GM12873 (cell line): ENCODE measurements at regions not wholly inside any gene's neighbourhood (a gene's known extent, or its start where the extent isn't known, plus 50 kb on each side); places are given as distances from the start of the nearest gene placed in this dataset.

Experiments used
- TF ChIP-seq, protein P1 (sequence below): IDR thresholded peaks from 2 replicates; pipeline ENCODE4 v1.5.1; 2012; ENCODE audit warnings: low read depth, mild to moderate bottlenecking, moderate library complexity, low read length, control low read depth; ENCODE audit not compliant: insufficient read depth; ENCODE audit errors: missing control alignments

DNA sequence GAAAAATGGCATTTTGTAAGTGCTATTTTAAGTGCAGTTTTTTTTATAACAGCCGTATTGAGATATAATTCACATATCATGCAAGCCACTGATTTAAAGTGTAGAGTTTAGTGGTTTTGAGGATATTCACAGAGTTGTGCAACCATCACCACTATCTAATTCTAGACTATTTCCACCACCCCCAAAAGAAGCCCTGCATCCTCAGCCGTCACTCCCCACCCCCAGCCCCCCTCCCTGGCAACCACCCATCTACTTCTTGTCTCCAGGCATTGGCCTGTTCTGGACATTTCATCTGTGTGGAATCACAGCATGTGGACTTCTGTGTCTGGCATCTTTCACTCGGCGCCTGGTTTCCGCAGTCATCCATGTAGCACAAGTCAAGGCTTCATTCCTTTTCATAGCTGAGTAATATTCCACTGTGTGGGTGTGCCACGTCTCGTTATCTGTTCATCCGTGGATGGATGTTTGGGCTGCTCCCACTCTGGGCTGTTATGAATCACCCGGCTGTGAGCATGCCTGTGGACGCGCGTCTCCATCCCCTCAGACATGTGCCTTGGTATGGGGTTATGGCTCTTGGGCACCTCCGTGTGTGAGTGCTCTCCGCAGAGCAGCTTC is 138.4 kb upstream of the CIBAR2 start:
- TF ChIP-seq, protein P1, sequence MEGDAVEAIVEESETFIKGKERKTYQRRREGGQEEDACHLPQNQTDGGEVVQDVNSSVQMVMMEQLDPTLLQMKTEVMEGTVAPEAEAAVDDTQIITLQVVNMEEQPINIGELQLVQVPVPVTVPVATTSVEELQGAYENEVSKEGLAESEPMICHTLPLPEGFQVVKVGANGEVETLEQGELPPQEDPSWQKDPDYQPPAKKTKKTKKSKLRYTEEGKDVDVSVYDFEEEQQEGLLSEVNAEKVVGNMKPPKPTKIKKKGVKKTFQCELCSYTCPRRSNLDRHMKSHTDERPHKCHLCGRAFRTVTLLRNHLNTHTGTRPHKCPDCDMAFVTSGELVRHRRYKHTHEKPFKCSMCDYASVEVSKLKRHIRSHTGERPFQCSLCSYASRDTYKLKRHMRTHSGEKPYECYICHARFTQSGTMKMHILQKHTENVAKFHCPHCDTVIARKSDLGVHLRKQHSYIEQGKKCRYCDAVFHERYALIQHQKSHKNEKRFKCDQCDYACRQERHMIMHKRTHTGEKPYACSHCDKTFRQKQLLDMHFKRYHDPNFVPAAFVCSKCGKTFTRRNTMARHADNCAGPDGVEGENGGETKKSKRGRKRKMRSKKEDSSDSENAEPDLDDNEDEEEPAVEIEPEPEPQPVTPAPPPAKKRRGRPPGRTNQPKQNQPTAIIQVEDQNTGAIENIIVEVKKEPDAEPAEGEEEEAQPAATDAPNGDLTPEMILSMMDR: no peak

DNA sequence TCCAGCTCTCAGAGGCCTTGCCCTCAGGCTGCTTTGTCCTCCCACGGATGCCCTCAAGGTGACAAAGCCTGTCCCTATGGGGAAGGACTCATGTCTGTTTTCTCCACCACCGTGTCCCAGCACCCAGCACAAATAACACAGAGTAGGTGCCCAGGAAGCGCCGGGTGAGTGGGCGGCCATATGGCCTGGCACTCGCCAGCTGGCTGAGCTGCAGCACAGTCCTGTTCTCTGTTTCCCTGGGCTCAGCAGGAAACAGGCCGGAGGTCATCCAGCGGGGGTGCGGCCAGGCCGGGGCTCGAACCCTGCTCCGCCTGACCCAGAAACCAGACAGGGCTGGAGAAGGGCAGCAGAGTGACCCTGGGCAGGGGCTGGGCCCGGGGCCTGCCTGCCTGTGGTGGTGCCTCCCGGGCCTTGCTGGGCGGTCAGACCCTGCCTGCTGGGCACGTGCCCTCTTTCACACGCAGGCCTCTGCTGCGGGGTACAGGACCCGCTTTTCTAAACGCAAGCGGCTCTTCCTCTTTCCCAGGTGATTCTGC is 139.0 kb upstream of the CIBAR2 start:
- TF ChIP-seq, protein P1: no peak

DNA sequence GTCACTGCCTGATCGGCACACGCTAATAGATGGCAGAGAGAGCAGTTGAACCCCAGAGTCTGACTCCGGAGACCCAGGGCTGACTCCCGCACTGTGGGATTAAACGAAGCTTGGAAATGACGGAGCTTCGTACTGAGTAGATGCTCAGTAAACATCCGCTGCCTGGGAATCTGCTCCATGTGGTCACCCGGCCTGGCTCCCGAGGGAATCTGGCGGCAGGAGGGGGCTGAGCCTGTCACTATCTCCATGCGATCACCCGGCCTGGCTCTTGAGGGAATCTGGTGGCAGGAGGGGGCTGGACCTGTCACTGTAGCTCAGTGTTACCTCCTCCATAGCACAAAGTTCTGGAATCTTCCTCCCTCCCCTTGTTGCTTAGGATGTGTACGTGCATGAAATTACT is 139.7 kb upstream of the CIBAR2 start:
- TF ChIP-seq, protein P1: no peak

DNA sequence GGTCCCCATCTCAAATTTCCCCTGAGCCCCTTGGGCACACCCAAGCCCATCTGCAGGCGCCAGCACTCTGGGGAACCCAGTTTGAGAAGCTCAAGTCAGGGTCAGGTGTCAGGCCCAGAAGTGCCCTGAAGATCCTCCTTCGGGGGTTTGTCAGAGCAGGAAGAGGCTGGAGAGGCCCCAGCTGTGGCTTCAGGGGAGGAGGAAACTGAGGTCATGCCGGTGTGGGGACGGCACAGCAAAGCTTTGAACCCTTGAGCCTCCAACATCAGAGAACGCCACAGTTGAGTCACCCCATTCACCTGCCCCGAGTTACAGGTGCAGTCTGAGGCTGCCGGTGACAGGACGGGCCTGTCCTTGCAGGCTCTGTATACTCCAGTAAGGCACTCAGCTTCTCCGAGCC is 140.2 kb upstream of the CIBAR2 start:
- TF ChIP-seq, protein P1: no peak

DNA sequence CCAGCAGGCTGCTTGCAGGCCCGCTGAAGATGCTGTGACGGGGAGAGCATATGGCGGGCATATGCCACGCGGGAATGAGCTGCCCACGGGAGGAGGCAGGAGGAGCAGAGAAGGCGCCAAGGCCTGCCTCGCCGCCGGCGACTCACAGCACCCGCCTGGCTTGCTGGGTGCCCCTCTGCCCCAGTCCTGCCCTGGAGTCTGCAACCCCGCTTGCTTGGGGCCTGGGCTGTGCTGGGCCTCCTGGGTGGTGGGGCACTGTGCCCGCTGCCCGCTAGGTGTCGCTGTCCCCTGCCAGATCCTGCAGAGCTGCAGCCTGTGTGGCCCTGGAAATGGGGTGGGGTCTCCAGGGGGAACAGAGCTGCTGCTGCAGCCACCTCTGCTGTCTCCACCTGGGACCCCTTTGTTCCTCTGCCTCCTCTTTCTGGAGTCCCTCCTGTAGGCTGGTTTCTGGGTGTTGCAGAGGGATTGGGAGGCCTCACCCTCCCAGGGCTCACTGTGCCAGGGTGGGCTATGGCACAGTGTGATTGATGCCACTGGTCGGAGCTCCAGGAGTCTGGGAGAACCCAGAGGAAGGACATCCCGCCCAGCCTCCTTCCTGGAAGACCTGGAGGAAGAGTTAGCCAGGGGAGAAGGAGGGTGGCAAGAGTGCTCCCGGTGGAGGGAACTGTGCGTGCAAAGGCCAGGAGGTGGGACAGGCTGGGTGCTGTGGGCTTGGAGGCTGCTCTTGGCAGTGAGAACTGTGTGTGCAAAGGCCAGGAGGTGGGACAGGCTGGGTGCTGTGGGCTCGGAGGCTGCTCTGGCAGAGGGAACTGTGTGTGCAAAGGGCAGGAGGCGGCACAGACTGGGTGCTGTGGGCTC is 141.0 kb upstream of the CIBAR2 start:
- TF ChIP-seq, protein P1: peak; percentile 98

DNA sequence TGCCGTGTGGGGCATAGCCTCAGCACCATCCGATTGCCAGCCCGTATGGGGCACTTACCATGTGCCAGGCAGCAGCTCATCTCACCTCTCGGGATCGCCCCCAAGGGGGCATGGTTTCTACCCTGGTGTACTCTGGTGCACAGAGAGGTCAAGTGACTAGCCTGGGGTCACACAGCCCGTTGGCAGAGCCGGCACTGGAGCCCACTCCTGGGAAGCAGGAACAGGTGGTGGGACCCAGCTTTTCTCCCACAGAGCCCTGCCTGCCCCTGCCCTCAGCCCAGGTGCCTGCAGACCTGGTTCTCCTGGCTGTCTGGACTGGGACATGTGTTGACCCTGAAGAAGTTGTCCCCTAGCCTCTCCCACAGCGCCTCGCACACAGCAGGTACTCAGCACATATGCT is 141.8 kb upstream of the CIBAR2 start:
- TF ChIP-seq, protein P1: no peak

DNA sequence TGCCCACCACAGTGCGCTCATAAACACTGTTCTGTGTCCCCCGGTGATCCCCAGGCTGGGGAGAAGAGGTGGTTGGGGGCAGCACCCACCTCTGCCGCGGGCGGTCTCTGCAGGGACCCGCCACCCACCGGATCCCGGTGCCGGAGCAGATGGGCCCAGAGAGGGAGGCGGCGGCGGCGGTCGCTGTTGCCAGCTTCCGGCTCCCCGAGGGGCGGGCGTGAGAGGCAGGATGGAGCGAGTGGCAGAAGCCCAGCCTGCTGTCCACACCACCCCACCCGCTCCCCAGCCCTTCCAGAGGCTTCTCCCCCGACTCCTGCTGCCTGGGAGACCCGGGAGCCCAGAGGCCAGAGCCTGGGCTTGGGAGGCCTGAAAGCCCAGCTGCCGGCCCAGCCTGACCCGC is 142.6 kb upstream of the CIBAR2 start:
- TF ChIP-seq, protein P1: no peak
